ES-I3 (cell line): ENCODE measurements at regions not wholly inside any gene's neighbourhood (a gene's known extent, or its start where the extent isn't known, plus 50 kb on each side); places are given as distances from the start of the nearest gene placed in this dataset.
"Not testable (repeated sequence)": the region's sequence is repeated elsewhere in the genome, so short reads cannot be mapped to it uniquely, and the experiment has no call there.

ENCODE experiments used
- H3K36me3 ChIP-seq: 2 replicates; pipeline ENCODE4 v1.6.1; 2013; ENCODE audit warnings: mild to moderate bottlenecking, low read length, control low read depth, moderate library complexity; ENCODE audit not compliant: insufficient read depth
- H3K4me1 ChIP-seq: 2 replicates; pipeline ENCODE4 v1.6.1; 2013; ENCODE audit warnings: mild to moderate bottlenecking, control low read depth, low read length; ENCODE audit not compliant: insufficient read depth
- H3K9ac ChIP-seq: 2 replicates; pipeline ENCODE4 v1.6.1; 2013; ENCODE audit warnings: low read depth, mild to moderate bottlenecking, low read length, moderate library complexity
- H3K9me3 ChIP-seq: 2 replicates; pipeline ENCODE4 v1.6.1; 2013; ENCODE audit warnings: mild to moderate bottlenecking, low read length, moderate library complexity; ENCODE audit not compliant: control insufficient read depth, insufficient read depth

DNA sequence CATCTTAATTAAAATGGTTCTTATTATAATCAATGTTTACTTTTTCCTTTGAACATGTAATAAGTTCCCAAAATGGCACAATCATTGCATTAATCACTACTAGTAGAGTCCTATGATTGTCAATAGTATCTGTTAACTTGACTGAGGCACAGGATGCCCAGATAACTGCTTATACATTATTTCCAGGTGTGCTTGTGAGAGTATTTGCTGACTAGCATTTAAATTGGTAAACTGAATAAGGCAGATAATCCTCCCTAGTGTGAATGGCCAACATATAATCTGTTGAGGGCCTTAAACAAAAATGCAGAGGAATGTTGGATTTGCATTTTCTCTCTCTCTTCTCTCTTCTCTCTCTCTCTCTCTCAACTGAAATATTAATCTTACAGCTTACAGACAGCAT is 999.3 kb upstream of the TMPRSS15 start:
- H3K36me3 ChIP-seq, result no peaks in the 10 kb centered on the region
- H3K9ac ChIP-seq, result no peak overlapping the region
- no peaks in the 10 kb centered on the region for H3K9me3 ChIP-seq
- H3K4me1 ChIP-seq, result no peaks in the 10 kb centered on the region

DNA sequence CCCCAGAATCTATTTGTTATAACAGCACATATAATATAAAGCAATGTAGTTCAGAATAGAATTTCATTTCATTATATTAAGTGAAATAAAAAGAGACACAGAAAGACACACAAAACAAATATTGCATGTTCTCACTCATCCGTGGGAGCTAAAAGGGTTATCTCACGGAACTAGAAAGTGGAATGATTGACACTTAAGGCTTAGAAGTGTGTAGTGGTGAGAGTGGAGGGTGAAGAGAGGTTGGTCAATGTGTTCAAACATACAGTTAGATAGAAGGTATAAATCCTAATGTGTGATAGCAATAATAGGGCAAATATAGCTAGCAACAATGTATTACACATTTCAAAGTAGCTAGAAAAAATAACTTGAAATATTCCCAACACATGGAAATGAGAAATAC is 1001.7 kb upstream of the TMPRSS15 start:
- Histone ChIP-seq H3K36me3 (no peaks in the 10 kb centered on the region), H3K9ac (no peak overlapping the region), H3K4me1 (no peaks in the 10 kb centered on the region), H3K9me3 (no peaks in the 10 kb centered on the region)

DNA sequence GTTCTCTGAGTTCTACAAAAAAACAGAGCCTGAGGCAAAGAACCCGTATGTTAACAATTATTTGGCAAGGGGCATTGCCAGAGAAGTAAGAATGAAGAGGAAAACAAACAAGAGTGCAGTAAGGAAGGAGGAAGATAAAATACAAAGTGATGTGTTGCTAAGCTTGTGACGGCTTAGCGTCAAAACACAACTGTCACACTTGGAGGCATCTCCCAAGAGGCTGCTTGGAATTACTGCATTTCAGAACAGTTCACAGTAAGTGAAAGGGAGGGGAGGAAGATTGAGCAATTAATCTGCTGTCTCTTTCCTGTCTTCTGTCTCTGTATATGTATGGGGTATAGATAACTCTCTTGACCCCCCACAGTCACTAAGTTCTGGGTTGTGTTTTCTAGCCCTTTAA is 1017.0 kb upstream of the TMPRSS15 start:
- Histone ChIP-seq H3K9me3 (no peaks in the 10 kb centered on the region; the same call in 1 of the 2 replicates), H3K36me3 (no peaks in the 10 kb centered on the region), H3K9ac (no peak overlapping the region), H3K4me1 (no peaks in the 10 kb centered on the region)

DNA sequence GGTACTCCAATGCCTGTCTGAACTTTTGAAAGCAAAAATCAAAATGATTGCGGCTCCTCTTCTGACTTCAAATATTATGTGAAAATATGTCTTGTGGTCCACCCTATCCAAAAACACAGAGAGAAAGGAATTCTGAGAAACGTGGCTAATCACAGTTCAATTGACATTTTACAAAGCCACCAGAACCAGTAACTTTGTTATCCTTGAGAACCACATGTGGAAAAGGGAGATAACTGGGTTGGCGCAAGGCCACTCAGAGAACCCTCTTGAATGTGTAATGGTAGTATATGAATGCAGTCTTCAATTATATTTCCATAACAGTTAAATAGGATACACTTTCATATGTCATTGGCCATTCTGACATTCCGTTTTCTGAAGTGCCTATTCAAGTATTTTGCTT is 1030.0 kb upstream of the TMPRSS15 start:
- Histone ChIP-seq H3K4me1 (no peaks in the 10 kb centered on the region), H3K9me3 (no peaks in the 10 kb centered on the region)

DNA sequence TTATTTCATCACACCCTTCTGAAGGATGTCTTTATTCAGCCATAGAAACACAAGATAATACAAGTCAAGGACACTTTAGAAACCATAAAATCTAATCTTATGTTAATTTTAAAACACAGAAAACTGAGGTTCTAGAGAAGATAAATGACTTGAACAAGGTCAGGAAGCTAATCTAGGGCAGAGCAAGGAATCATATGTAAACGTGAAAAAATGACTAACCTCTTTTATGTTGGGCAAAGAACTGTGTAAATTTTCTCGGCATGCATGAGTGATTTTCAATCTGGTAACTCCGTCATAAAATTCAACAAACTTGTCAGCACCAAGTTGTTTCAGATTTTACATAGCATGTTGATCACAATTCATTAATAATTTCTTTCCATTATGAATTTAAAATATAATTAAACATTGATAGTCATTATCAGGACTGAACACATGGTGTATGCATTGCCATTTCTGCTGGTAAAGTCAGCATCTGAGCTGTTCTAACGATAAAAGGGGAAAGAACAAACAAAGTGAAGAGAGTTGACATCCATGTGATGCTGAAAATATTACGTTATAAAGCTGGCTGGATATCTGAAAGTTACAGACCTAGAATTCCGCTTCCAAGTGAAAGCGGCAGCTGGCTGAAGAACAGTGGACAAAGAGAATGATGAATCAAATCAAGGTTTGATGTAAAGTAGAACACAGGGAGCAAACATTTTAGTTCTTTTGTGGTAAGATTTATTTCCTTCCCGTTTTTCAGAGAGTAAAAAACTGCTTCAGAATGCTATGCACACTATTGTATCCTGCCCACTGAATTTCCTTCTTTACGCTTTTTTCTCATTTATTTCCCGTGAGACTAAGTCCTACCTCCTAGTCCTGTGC is 1037.4 kb upstream of the TMPRSS15 start:
- Histone ChIP-seq H3K36me3 (no peaks in the 10 kb centered on the region), H3K9me3 (no peaks in the 10 kb centered on the region), H3K9ac (no peak overlapping the region), H3K4me1 (no peaks in the 10 kb centered on the region)

More for the DNA sequence above, 1030.0 kb upstream of the TMPRSS15 start:
- H3K9ac ChIP-seq, result no peak overlapping the region
- no peaks in the 10 kb centered on the region for H3K36me3 ChIP-seq

DNA sequence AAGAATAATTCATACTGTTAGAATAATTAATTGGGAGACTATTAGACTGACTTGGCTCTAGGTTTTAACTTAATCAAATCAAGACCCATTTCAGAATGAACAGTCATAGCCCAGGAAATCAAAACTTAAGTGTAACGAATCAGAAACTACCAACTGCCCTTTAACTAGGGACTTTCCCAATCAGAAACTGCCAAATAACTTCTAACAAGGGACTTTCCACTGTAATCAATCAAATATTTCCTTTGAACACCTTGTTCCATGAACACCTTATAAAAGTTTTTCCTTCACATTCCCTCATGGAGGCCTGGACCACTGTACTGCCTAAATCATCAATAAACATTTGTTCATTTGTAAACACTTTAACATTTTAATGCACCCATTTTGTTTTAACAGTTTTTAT is 1054.7 kb upstream of the TMPRSS15 start:
- Histone ChIP-seq H3K36me3 (no peaks in the 10 kb centered on the region), H3K9me3 (no peaks in the 10 kb centered on the region), H3K4me1 (no peaks in the 10 kb centered on the region), H3K9ac (no peak overlapping the region)

DNA sequence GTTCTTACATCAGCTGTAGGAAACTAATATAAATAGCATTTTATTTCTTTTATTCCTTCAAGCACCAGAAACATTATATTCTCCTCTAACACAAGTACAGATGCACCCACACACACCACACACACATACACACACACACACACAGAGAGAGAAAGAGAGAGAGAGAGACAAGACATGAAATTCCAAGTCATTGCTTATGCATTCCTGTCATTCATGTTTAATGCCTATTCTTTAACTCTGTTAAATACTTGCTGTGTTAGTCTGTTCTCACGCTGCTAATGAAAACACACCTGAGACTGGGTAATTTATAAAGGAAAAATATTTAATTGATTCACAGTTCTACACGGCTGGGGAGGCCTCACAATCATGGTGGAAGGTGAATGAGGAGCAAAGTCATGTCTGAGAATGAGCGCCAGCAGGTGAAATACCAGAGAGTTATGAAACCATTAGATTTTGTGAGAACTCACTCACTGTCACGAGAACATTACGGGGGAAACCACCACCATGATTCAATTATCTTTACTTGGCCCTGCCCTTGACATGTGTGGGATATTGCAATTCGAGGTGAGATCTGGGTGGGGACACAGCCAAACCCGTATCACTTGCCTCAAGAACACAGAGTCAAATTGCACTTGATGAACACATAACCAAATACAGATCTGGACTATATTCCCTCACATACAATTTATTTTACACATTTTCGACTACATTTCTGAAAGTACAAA is 1058.1 kb upstream of the TMPRSS15 start:
- H3K9ac ChIP-seq, result no peak overlapping the region
- no peaks in the 10 kb centered on the region for H3K4me1 ChIP-seq
- H3K9me3 ChIP-seq, result no peaks in the 10 kb centered on the region
- H3K36me3 ChIP-seq, result no peaks in the 10 kb centered on the region

DNA sequence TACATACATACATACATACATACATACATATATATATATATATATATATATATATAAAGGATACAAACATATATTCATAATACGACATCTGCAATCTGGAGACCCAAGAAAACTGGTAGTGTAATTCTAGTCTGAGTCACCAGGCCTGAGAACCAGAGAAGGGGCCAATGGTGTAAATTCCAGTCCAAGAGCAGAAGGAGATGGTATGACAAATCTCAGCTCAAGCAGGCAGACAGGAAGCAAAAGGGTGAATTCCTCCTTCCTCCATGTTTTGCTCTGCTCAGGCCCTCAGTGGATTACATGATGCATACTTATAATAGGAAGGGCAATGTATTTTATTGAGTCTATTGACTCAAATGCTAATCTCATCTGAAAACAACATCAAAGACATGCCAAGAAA is 1060.4 kb upstream of the TMPRSS15 start:
- no peaks in the 10 kb centered on the region for H3K36me3 ChIP-seq
- H3K4me1 ChIP-seq, result no peaks in the 10 kb centered on the region
- no peak overlapping the region for H3K9ac ChIP-seq
- H3K9me3 ChIP-seq, result no peaks in the 10 kb centered on the region

DNA sequence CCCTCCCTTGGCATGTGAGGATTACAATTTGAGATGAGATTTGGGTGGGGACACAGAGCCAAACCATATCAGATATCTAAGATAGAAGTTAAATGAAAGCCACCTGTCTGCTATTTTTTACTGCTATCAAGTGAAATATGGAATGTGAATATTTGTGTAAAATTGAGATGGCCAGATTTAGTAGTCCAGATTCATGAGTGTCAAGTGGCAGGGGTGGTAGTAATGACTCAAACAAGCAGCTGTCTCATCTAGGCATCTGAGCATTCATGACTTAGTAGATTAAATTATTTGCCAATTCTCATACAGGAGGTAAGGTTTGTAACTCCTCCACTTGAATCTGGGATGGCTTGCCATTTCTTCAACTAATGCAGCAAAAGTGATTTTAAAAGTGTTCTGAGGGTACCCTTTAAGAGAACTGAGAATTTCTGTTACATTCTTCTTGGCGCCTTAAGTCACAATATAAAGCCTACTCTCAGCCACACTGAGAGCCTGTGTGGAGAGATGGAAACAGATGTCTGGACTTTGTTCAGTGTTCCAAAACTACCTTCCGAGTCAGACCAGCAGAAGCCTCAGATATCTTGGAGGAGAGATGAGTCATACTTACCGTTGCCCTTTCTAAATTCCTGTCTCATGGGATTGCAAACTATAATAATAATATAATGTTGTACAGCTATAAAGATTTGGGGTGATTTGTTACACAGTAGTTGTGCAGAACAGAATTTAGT is 1065.6 kb upstream of the TMPRSS15 start:
- H3K9me3 ChIP-seq, result no peaks in the 10 kb centered on the region

DNA sequence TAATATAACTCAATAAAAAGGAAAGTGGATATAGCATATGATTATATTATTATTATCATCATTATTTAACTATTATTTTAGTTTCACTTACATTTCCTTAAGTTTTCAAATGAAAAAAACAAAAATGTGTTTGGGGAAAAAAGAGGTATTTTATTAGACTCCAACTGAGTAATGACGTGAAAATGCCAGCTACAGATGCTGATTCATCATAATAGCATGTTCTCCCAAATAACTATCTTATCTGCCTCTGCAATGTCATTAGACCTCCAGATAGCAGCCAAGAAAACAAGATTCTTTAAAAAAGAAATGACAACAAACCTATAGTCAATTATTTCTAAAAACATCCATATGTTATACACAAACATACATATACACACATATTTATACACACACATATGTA is 1071.9 kb upstream of the TMPRSS15 start:
- Histone ChIP-seq H3K9ac (no peak overlapping the region), H3K36me3 (no peaks in the 10 kb centered on the region), H3K9me3 (no peaks in the 10 kb centered on the region), H3K4me1 (no peaks in the 10 kb centered on the region)

More for the DNA sequence above, 1065.6 kb upstream of the TMPRSS15 start:
- Histone ChIP-seq H3K9ac (no peak overlapping the region), H3K36me3 (no peaks in the 10 kb centered on the region; the same call in 1 of the 2 replicates), H3K4me1 (no peaks in the 10 kb centered on the region)

DNA sequence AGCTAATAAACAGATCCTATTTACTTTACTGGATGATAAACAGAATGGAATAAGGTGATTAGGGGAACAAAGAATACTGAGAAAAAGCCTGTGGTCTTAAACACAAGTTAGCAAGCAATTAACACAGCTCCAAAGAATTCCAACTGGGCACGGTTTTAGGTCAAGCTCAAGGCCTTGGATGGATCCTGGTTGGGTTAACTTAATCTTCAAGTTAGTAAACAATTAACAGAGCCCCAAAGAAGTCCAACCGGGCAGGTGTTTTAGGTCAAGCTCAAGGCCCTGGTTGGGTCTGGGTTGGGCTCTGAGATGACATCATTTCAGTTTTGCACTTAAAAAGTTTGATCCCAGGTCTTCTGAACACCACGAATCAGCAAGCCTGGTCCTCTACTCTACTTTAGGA is 1086.3 kb upstream of the TMPRSS15 start:
- H3K9me3 ChIP-seq, result no peaks in the 10 kb centered on the region
- no peaks in the 10 kb centered on the region for H3K36me3 ChIP-seq
- no peaks in the 10 kb centered on the region for H3K4me1 ChIP-seq
- H3K9ac ChIP-seq, result no peak overlapping the region

DNA sequence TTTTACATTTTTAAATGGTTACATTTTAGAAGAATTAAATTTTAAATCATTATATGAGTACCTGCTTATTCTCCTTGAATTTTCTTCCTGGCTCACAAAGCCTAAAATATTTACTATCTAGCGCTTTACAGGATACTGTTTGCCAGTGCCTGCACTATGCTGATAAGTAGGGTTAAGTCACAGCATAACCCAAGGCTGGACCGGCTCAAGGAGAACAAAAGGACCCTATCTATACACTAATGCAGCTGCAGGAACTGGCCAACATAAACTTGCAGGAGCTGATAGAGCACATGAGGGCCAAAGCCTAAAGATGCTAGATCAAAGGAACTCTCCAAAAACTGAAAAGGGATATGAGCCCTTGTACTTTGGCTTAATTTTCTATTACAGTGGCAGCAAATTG is 1086.9 kb upstream of the TMPRSS15 start:
- no peaks in the 10 kb centered on the region for H3K36me3 ChIP-seq
- H3K9ac ChIP-seq, result no peak overlapping the region
- no peaks in the 10 kb centered on the region for H3K9me3 ChIP-seq
- no peaks in the 10 kb centered on the region for H3K4me1 ChIP-seq

DNA sequence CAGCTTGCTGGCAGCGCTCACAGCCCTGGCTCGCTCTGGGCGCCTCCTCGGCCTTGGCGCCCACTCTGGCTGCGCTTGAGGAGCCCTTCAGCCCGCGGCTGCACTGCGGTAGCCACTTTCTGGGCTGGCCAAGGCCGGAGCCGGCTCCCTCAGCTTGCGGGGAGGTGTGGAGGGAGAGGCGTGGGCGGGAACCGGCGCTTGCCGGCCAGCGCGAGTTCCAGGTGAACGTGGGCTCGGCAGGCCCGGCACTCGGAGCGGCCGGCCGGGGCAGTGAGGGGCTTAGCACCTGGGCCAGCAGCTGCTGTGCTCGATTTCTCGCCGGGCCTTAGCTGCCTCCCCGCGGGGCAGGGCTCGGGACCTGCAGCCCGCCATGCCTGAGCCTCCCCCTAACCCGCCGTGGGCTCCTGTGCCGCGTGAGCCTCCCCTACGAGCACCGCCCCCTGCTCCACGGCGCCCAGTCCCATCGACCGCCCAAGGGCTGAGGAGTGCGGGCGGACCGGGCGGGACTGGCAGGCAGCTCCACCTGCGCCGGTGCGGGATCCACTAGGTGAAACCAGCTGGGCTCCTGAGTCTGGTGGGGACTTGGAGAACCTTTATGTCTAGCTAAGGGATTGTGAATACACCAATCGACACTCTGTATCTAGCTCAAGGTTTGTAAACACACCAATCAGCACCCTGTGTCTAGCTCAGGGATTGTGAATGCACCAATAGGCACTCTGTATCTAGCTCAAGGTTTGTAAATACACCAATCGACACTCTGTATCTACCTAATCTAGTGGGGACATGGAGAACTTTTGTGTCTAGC is 1090.1 kb upstream of the TMPRSS15 start:
- not testable (repeated sequence) for H3K4me1 ChIP-seq, H3K9me3 ChIP-seq

DNA sequence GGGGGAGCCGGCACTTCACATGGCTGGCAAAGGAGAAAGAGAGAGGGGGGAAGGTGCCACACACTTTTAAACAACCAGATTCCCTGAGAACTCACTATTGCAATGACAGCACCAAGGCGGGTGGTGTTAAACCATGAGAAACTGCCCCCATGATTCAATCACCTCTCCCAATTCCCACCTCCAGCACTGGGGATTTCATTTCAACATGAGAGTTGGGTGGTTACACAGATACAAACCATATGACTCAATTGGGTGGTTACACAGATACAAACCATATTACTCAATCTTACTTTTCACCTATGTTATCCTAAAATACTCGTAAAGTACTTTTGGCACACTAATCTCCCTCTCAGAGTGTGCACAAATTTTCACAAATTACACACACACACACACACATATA is 1097.5 kb upstream of the TMPRSS15 start:
- Histone ChIP-seq H3K9me3 (no peaks in the 10 kb centered on the region; the same call in 1 of the 2 replicates), H3K9ac (no peak overlapping the region), H3K36me3 (no peaks in the 10 kb centered on the region), H3K4me1 (no peaks in the 10 kb centered on the region)

More for the DNA sequence above, 1090.1 kb upstream of the TMPRSS15 start:
- H3K36me3 ChIP-seq, H3K9ac ChIP-seq: not testable (repeated sequence)
